Neural progenitor cell (in vitro differentiated cells): ENCODE measurements at regions not wholly inside any gene's neighbourhood (a gene's known extent, or its start where the extent isn't known, plus 50 kb on each side); places are given as distances from the start of the nearest gene placed in this dataset.

Experiments used
- DNase-seq: peaks from one replicate; pipeline ENCODE4 v3.0.0-alpha.2; 2016; ENCODE audit warnings: low spot score
- H2AFZ ChIP-seq: fragments of 200-600 bp; sonication (generic); replicated peaks from 2 replicates; pipeline ENCODE4 v1.6.1; 2016; ENCODE audit warnings: antibody characterized with exemption
- H3F3A ChIP-seq: fragments of 200-600 bp; sonication (generic); 2 replicates; pipeline ENCODE4 v1.6.1; 2016; ENCODE audit warnings: antibody characterized with exemption, low read depth
- H3K27ac ChIP-seq: fragments of 200-600 bp; sonication (generic); 2 replicates; pipeline ENCODE4 v1.5.1; 2016; ENCODE audit warnings: mild to moderate bottlenecking
- H3K27me3 ChIP-seq: fragments of 200-600 bp; sonication (generic); 2 replicates; pipeline ENCODE4 v1.6.1; 2016; ENCODE audit warnings: mild to moderate bottlenecking, moderate library complexity
- H3K36me3 ChIP-seq: fragments of 200-600 bp; sonication (generic); 2 replicates; pipeline ENCODE4 v1.5.1; 2016
- H3K4me1 ChIP-seq: fragments of 200-600 bp; sonication (generic); 2 replicates; pipeline ENCODE4 v1.6.1; 2016; ENCODE audit warnings: mixed run types
- H3K4me2 ChIP-seq: fragments of 200-600 bp; sonication (generic); 2 replicates; pipeline ENCODE4 v1.6.1; 2016
- H3K4me3 ChIP-seq: fragments of 200-600 bp; sonication (generic); 2 replicates; pipeline ENCODE4 v1.5.1; 2016
- H3K79me2 ChIP-seq: fragments of 200-600 bp; sonication (generic); 2 replicates; pipeline ENCODE4 v1.6.1; 2016; ENCODE audit warnings: low read depth
- H3K9ac ChIP-seq: fragments of 200-600 bp; sonication (generic); 2 replicates; pipeline ENCODE4 v1.6.1; 2016
- H3K9me3 ChIP-seq: fragments of 200-600 bp; sonication (generic); 2 replicates; pipeline ENCODE4 v1.5.1; 2016; ENCODE audit warnings: low read depth
- H4K20me1 ChIP-seq: fragments of 200-600 bp; sonication (generic); 2 replicates; pipeline ENCODE4 v1.6.1; 2016; ENCODE audit warnings: low read depth
- H3K27ac Mint-ChIP-seq: 3 replicates; pipeline ENCODE4 v1.8.0; 2021; ENCODE audit warnings: mixed read lengths
- H3K27me3 Mint-ChIP-seq: 2 replicates; pipeline ENCODE4 v1.8.0; 2022; ENCODE audit warnings: low read depth, mild to moderate bottlenecking, inconsistent platforms, moderate library complexity, mixed read lengths; ENCODE audit not compliant: insufficient read depth
- H3K36me3 Mint-ChIP-seq: 3 replicates; pipeline ENCODE4 v1.8.0; 2021; ENCODE audit warnings: mixed read lengths
- H3K4me1 Mint-ChIP-seq: 3 replicates; pipeline ENCODE4 v1.8.0; 2021; ENCODE audit warnings: mixed read lengths
- H3K4me3 Mint-ChIP-seq: 3 replicates; pipeline ENCODE4 v1.8.0; 2021; ENCODE audit warnings: mild to moderate bottlenecking, moderate library complexity, mixed read lengths
- H3K9me3 Mint-ChIP-seq: 3 replicates; pipeline ENCODE4 v1.8.0; 2020; ENCODE audit warnings: mixed read lengths
- CTCF ChIP-seq: fragments of 200-600 bp; sonication (generic); IDR thresholded peaks from 2 replicates; pipeline ENCODE4 v1.5.1; 2017; ENCODE audit warnings: antibody characterized with exemption, mild to moderate bottlenecking
- EZH2 ChIP-seq: fragments of 200-600 bp; sonication (generic); IDR thresholded peaks from 2 replicates; pipeline ENCODE4 v1.6.1; 2017; ENCODE audit warnings: antibody characterized with exemption, mild to moderate bottlenecking, moderate library complexity
- EZH2phosphoT487 ChIP-seq: fragments of 200-600 bp; sonication (generic); IDR thresholded peaks from 2 replicates; pipeline ENCODE4 v1.6.1; 2017; ENCODE audit warnings: antibody characterized with exemption

- H3K79me2 ChIP-seq: no peaks in the 10 kb centered on the region
- no peak overlapping the region for H3K27ac ChIP-seq
- H3K4me3 Mint-ChIP-seq: no peak overlapping the region
- no peaks in the 10 kb centered on the region for H4K20me1 ChIP-seq
- H3K27me3 ChIP-seq: no peaks in the 10 kb centered on the region
- DNase-seq: peak; percentile 30
- H3K36me3 Mint-ChIP-seq: no peaks in the 10 kb centered on the region
- no peak overlapping the region for H3K27ac Mint-ChIP-seq
- peaks cover 7% of the 10 kb centered on the region for H3K27me3 Mint-ChIP-seq
- H3K36me3 ChIP-seq: no peaks in the 10 kb centered on the region
- peak overlapping the region; percentile 7 for H2AFZ ChIP-seq
- H3K4me1 Mint-ChIP-seq: no peaks in the 10 kb centered on the region
- no peaks in the 10 kb centered on the region for H3K9me3 ChIP-seq
- H3K4me3 ChIP-seq: no peak overlapping the region
- peaks cover 3% of the 10 kb centered on the region for H3K9me3 Mint-ChIP-seq
- H3F3A ChIP-seq: no peaks in the 10 kb centered on the region
- TF ChIP-seq EZH2 (no peak), EZH2phosphoT487 (no peak), CTCF (no peak)
- peaks cover 20% of the 10 kb centered on the region for H3K4me1 ChIP-seq
- H3K9ac ChIP-seq: no peak overlapping the region
- peak overlapping the region; percentile 3 for H3K4me2 ChIP-seq
Measured at GRCh38 chr5:96058084-96058483, 96.4 kb upstream of the ELL2 start.

- Mint-ChIP-seq H3K27me3 (no peaks in the 10 kb centered on the region), H3K36me3 (no peaks in the 10 kb centered on the region), H3K4me1 (no peaks in the 10 kb centered on the region), H3K9me3 (no peaks in the 10 kb centered on the region), H3K27ac (no peak overlapping the region), H3K4me3 (no peak overlapping the region)
- Histone ChIP-seq H3K36me3 (no peaks in the 10 kb centered on the region), H3K4me1 (peaks cover 21% of the 10 kb centered on the region), H3K9me3 (no peaks in the 10 kb centered on the region), H3K27me3 (no peaks in the 10 kb centered on the region), H4K20me1 (no peaks in the 10 kb centered on the region), H3K79me2 (no peaks in the 10 kb centered on the region), H2AFZ (no peak overlapping the region), H3F3A (no peaks in the 10 kb centered on the region), H3K9ac (no peak overlapping the region), H3K4me3 (no peak overlapping the region), H3K4me2 (no peak overlapping the region), H3K27ac (no peak overlapping the region)
- DNase-seq: no peak
- TF ChIP-seq EZH2phosphoT487 (no peak), EZH2 (no peak), CTCF (no peak)
Measured at GRCh38 chr5:96054311-96055030, 92.8 kb upstream of the ELL2 start.

- Histone ChIP-seq H3K4me1 (peaks cover 26% of the 10 kb centered on the region), H3K9me3 (no peaks in the 10 kb centered on the region), H3K27ac (no peak overlapping the region), H3K9ac (no peak overlapping the region), H3K4me3 (no peak overlapping the region), H3K36me3 (no peaks in the 10 kb centered on the region), H3K4me2 (no peak overlapping the region), H3K27me3 (no peaks in the 10 kb centered on the region), H3F3A (no peaks in the 10 kb centered on the region), H3K79me2 (no peaks in the 10 kb centered on the region), H2AFZ (no peak overlapping the region), H4K20me1 (no peaks in the 10 kb centered on the region)
- Mint-ChIP-seq H3K4me1 (no peaks in the 10 kb centered on the region), H3K36me3 (no peaks in the 10 kb centered on the region), H3K9me3 (no peaks in the 10 kb centered on the region), H3K27ac (no peak overlapping the region), H3K4me3 (no peak overlapping the region), H3K27me3 (no peaks in the 10 kb centered on the region)
- DNase-seq: no peak
- no peak for TF ChIP-seq EZH2phosphoT487
- no peak for TF ChIP-seq EZH2
- no peak for TF ChIP-seq CTCF
Measured at GRCh38 chr5:96053063-96053735, 91.5 kb upstream of the ELL2 start.
